GM23248 (cell line): ENCODE measurements at regions not wholly inside any gene's neighbourhood (a gene's known extent, or its start where the extent isn't known, plus 50 kb on each side); places are given as distances from the start of the nearest gene placed in this dataset.

Experiments
- EZH2 ChIP-seq: fragments of 200-600 bp; sonication (generic); IDR thresholded peaks from 2 replicates; pipeline ENCODE4 v1.6.1; 2018; ENCODE audit warnings: antibody characterized with exemption, mild to moderate bottlenecking; ENCODE audit not compliant: insufficient read depth, poor library complexity, severe bottlenecking
- EZH2phosphoT487 ChIP-seq: fragments of 200-600 bp; sonication (generic); IDR thresholded peaks from 2 replicates; pipeline ENCODE4 v1.6.1; 2018; ENCODE audit warnings: antibody characterized with exemption, moderate library complexity, mild to moderate bottlenecking, low read depth; ENCODE audit not compliant: insufficient read depth

DNA sequence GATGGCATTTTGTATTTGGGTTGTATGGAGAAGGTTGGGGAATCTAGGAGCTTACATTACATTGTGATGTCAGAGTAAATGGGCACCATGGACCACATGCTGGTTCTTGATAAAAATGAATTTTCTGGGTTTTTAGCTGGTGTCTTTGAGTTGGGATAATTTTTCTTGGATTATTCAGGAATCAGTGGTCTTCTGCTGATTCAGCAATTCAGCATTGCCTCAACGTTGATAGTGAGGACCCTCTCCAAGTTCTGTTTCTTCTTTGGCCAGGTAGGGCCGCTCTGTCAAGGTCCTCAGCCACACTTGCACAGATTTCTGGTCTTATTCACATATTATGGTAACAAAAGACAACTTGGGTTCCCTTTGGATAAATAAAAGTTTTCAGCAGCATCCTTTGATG, 312.0 kb upstream of the TPK1 start:
- TF ChIP-seq EZH2phosphoT487 (no peak), EZH2 (no peak)
